Sigmoid colon (tissue), 4 donors: ENCODE measurements at regions not wholly inside any gene's neighbourhood (a gene's known extent, or its start where the extent isn't known, plus 50 kb on each side); places are given as distances from the start of the nearest gene placed in this dataset.

Source experiments
- CTCF ChIP-seq, 4 experiments: fragments of 450-650 bp in 3 of 4; fragments of 200-600 bp in 1 of 4; IDR thresholded peaks; one replicate each; pipeline ENCODE4 v1.5.1; 2016 to 2019; ENCODE audit warnings: antibody characterized with exemption in 4 of 4, mild to moderate bottlenecking in 3 of 4, moderate library complexity in 2 of 4
- EP300 ChIP-seq, 4 donors: sonication (generic); formaldehyde crosslinking; IDR thresholded peaks; one replicate each; pipeline ENCODE4 v1.6.1; 2017; ENCODE audit warnings: antibody characterized with exemption in 4 of 4
- POLR2A ChIP-seq, 2 donors: fragments of 450-650 bp; IDR thresholded peaks; one replicate each; pipeline ENCODE4 v1.6.1; 2016; ENCODE audit warnings: antibody characterized with exemption in 2 of 2, mild to moderate bottlenecking in 2 of 2, moderate library complexity in 2 of 2
- POLR2AphosphoS5 ChIP-seq, 4 donors: sonication (generic); formaldehyde crosslinking; IDR thresholded peaks; one replicate each; pipeline ENCODE4 v1.6.1; 2017; ENCODE audit warnings: antibody characterized with exemption in 4 of 4

DNA sequence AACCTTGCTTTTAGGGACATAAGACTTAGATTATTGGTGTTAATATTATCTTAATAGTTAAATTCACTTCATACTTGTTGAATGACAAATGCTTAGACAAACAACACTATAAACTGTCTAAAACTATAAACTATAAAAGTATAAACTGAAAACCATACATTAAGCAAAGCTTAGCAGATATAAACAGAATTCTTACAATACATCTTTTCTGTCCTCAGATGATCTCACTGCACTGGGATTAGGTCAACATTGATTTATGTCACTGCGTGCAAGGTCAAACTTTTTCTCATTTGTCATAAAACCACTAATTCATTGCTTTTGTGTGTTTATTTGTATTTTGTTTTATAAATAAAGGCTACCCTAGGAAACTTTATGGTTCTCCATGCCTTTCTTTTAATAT lies 1491.8 kb downstream of the NCAM2 start:
- no peak for TF ChIP-seq CTCF (IDR thresholded peaks at IDR 0.05)
- no peak for TF ChIP-seq POLR2A (IDR thresholded peaks at IDR 0.05)
- no peak for TF ChIP-seq EP300 (IDR thresholded peaks at IDR 0.05)
- no peak for TF ChIP-seq POLR2AphosphoS5 (IDR thresholded peaks at IDR 0.05)
